GM13976 (cell line): ENCODE measurements at regions not wholly inside any gene's neighbourhood (a gene's known extent, or its start where the extent isn't known, plus 50 kb on each side); places are given as distances from the start of the nearest gene placed in this dataset.

ENCODE experiments used
- DNase-seq: peaks from one replicate; pipeline ENCODE4 v3.0.0; 2012; ENCODE audit warnings: low spot score
- CTCF ChIP-seq: IDR thresholded peaks from 2 replicates; pipeline ENCODE4 v1.5.1; 2012; ENCODE audit warnings: borderline replicate concordance, mild to moderate bottlenecking; ENCODE audit not compliant: insufficient read depth; ENCODE audit errors: extremely low read depth, missing control alignments, control extremely low read depth
- in situ Hi-C: fragments of 300-500 bp; cut with MboI; formaldehyde crosslinking; loops from one replicate; pipeline ENCODE4 v1.12.0; 2022; ENCODE audit warnings: low sequenced_read_pairs, mixed read lengths, inconsistent platforms; ENCODE audit not compliant: unreplicated experiment

DNA sequence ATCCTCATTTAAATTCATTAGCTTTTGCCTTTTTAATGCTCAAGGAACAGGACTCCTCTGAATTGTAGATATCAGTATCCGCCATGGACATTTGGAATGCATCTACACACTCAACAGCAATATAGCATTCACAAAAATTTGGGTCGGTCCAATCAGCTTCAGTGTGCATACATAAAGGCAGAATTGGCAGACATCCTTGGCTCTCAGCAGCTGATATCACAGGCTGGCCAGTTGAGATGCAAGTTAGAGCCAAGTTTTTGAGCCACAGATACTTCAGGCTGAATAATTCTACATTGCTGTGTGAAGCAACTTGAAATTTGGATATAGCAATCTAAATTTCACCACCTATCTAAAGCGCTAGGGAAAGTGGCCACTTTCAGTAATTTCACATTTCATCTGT is 821.1 kb downstream of the PCDH19 start:
- TF ChIP-seq CTCF, result no peak
- no peak for DNase-seq
- in situ Hi-C loops, result no loop called here

DNA sequence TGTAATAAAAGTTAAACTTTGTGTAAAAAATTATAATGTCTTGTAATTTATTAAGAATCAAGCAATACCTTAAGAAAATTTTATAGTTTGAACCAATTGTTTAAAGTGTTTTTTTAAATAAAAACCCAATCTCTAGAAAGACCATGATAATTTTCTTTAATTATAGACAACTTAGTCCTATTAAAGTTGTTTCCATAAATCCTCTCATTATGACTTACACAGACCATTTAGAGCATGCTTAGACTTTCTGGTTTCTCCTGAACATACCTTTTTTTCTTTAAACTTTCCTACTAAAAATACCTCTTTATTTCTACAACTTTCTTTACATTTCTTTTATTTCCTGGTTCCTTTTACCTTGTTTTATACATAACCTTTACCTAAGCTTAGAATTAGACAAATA is 837.4 kb downstream of the PCDH19 start:
- in situ Hi-C loops, result no loop called here
- no peak for TF ChIP-seq CTCF
- no peak for DNase-seq

DNA sequence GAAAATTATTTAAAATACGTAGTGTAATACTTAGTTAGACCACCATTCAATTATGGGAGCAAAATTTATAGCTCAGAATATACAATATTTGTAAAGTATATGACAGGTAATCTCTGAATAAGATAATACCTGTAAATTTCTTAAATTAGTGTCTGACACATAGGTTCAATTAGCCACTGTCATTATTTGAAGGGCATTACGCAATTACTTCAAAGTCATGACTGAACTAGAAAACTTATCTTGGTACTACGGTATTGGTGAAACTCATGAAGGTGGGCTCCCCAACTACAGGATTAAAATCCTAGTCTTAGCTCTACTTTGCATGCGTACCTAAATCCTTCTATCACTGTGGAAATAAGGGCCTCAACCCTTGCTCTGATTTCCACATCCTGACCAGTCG is 860.7 kb downstream of the PCDH19 start:
- in situ Hi-C loops, result no loop called here
- no peak for DNase-seq
- no peak for TF ChIP-seq CTCF

- in situ Hi-C loops, result no loop called here
- DNase-seq, result no peak
- no peak for TF ChIP-seq CTCF
These were observed 887.6 kb downstream of the PCDH19 start for GRCh38 chrX:99522450-99522849.

GRCh38 chrX:99507768-99508167 is 902.3 kb downstream of the PCDH19 start:
- no peak for TF ChIP-seq CTCF
- in situ Hi-C loops, result no loop called here
- DNase-seq, result no peak

DNA sequence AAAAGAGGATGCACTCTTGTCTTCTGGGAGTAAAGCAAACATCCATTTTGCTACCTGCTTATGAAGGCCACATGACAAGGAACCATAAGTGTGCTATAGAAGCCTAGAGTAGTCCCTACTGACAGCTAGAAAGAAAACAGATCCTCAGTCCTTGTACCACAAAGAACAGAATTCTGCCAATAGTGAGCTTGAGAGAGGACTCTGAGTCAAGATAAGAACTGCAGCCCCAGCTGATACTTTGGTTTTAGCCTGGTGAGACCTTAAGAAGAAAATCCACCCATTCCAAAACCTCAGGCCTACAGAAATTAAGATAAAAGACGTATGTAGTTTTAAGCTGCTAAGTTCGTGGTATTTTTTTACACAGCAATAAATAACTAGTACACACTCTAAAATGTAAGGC is 914.6 kb downstream of the PCDH19 start:
- no peak for DNase-seq
- in situ Hi-C loops, result no loop called here
- TF ChIP-seq CTCF, result no peak

DNA sequence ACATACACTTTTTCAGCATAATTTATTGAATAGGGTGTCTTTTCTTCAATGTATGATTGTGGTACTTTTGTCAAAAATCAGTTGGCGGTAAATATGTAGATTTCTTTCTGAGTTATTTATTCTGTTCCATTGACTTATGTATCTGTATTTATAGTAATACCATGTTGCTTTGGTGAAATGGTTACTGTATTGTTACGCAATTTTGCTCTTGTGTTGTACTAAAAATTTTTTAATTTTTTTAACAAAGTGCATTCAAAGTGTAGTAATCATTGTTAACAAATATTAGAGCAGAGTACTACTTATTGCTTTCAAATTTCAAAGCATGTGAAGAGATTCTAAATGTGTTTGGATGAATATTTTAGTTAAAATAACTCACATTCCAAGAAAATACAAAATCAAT is 915.4 kb downstream of the PCDH19 start:
- DNase-seq, result no peak
- TF ChIP-seq CTCF, result no peak
- in situ Hi-C loops, result no loop called here
